GM12873 (cell line): ENCODE measurements at regions not wholly inside any gene's neighbourhood (a gene's known extent, or its start where the extent isn't known, plus 50 kb on each side); places are given as distances from the start of the nearest gene placed in this dataset.

ENCODE experiments used
- CTCF ChIP-seq: IDR thresholded peaks from 2 replicates; pipeline ENCODE4 v1.5.1; 2012; ENCODE audit warnings: low read depth, mild to moderate bottlenecking, moderate library complexity, low read length, control low read depth; ENCODE audit not compliant: insufficient read depth; ENCODE audit errors: missing control alignments

- TF ChIP-seq CTCF, result no peak
These were observed 64.2 kb downstream of the MRPL36 start for GRCh38 chr5:1735320-1735970.

- no peak for TF ChIP-seq CTCF
These were observed 64.7 kb downstream of the MRPL36 start for GRCh38 chr5:1734908-1735289.

GRCh38 chr5:1734271-1734907 is 65.2 kb downstream of the MRPL36 start:
- no peak for TF ChIP-seq CTCF

GRCh38 chr5:1733369-1733768 is 66.3 kb downstream of the MRPL36 start:
- TF ChIP-seq CTCF, result no peak

- TF ChIP-seq CTCF, result no peak
These were observed 66.7 kb downstream of the MRPL36 start for GRCh38 chr5:1732945-1733344.

GRCh38 chr5:1732238-1732941 is 67.2 kb downstream of the MRPL36 start:
- no peak for TF ChIP-seq CTCF

- no peak for TF ChIP-seq CTCF
These were observed 68.5 kb downstream of the MRPL36 start for GRCh38 chr5:1731091-1731639.
